Stimulated activated CD4-positive, alpha-beta T cell treated with anti-CD3 and anti-CD28 coated beads, Interleukin-15, amount 100 ng/mL, for 48 hours (primary cell): ENCODE measurements at regions not wholly inside any gene's neighbourhood (a gene's known extent, or its start where the extent isn't known, plus 50 kb on each side); places are given as distances from the start of the nearest gene placed in this dataset.
"Not testable (repeated sequence)": the region's sequence is repeated elsewhere in the genome, so short reads cannot be mapped to it uniquely, and the experiment has no call there.

ENCODE experiments used
- DNase-seq, 2 donors: peaks; one replicate each; pipeline ENCODE4 v3.0.0-alpha.2; 2020; ENCODE audit warnings: low read depth in 2 of 2

DNA sequence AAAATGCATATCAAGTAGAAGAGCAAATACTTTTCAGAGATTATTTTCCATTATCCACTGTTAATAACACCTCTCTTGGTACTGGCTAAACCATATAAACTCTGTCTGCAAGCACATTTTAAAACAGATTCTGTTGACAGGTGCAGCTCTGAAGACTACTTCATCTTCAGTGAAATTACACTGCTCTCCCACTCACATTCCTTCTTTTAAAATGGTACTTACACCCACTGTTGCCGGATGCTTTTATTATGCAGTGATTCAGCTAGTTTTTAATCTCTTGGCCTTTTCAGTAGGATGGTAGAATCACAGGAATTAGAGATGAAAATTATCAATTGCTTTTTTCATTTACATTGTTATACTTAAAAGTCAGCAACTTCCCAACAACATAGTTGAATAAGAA lies 381.6 kb downstream of the GASK1B start:
- DNase-seq = no peak

DNA sequence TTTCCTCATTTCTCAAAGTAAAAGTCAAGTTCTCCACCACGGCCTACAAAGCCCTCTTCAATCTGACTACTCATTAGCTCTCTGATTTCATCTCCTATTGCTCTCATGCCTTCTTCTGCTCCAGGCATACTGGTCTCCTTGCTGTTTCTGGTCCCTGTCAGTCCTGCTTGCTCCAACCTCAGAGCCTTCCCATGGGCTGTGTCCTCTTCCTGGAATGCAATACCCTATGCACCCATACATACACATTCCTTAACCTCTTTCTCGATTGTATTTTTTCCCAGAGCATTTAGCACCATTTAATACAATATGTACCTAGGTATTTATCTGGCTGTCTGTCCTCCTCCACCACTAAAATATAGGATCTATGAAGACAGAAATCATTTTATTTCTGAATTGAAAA lies 385.2 kb downstream of the GASK1B start:
- DNase-seq = no peak

DNA sequence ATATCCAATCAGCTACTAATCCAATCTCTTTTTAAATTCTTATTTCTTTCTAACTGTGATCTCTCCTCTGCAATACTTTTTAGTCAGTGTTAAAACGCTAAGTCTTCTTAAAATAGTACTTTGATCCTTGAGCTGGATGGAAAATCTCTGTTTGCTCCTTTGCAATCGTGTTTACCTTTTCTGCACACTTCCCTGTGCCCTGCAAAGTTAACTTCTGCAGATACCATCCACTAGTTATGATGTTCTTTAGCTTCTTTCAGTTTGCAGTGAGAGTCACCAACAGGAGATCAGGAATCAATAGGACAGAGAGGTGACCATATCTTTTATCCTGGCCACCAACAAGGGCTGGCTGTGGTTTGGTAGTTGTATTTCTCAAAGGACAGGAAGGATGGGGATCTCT lies 391.5 kb downstream of the GASK1B start:
- no peak for DNase-seq

DNA sequence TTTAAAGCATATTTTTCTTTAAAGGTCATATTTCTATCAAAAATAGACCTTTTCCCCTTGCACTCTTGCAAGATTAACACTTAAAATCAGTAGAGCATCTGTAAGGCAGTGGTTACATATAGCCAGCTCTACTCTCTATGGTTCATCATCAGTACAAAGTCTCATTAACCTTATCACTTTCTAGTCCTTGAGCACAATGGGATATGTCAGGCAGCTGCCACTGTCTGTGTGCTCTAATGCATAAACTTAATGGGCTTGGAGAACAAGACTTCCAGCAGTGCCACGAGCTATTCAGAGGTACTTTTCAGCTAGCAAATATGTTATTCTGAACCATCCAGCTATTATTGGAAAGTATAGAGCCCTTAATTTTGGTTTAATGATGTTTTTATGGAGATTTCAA lies 393.7 kb downstream of the GASK1B start:
- DNase-seq = no peak

DNA sequence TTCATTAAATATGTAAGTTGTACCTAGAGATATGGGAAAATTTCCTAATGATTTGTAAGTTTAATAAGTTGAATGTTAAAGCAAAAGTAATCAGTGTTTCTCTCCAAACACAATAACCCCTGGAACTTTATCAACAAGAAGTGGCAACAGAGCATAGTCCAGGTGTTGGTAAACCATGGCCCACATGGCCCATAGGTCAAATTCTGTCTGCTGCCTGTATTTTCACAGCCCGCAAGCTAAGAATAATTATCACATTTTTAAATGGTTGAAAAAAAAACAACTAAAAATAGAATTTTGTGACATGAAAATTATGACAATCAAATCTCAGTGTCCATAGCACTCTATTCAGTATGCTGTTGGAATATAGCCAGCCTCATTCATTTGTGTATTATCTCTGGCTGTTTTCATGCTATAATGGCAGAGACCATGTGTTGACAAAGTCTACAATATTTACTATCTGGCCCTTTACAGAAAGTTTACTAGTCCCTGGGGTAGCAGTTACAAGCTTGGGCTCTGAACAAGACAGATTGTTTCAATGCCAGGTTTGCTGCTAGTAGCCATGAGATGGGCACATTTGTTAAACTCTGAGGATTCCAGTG lies 395.8 kb downstream of the GASK1B start:
- DNase-seq = no peak

DNA sequence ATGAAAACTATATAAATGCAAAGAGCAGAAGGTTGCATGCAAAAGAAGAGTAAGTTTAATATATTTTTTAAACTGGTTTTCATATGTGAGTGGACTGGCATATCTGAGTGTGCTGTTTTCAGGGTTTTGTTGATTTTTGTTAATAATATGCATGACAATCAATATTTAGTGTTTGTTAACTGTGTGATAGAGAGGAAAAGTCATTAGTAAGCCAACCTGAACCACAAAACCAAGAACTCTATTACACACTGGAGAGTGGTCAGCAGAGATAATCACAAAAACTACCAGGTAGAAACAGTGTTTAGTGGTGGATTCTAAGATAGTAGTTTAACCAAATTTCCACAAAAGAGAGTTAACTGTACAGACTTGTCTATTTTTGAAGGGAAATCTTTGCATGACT lies 396.9 kb downstream of the GASK1B start:
- DNase-seq = no peak

DNA sequence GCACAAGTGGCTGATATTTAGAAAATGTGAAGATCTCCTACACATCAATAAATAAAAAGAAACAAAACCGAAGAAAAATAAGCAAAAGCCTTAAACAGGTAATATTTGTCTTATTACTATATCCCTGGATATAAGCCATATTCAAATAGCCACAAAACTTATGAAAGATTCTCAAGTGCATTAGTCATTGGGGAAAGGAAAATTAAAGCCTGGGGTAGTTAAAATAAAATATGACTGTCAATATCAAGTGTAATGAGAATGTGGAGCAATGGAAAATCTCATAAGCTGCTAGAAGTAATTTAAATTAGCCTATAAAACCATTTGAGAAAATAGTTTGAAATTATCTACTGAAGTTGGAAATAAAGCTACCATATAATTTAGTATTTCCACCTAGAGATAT lies 399.9 kb downstream of the GASK1B start:
- no peak for DNase-seq

DNA sequence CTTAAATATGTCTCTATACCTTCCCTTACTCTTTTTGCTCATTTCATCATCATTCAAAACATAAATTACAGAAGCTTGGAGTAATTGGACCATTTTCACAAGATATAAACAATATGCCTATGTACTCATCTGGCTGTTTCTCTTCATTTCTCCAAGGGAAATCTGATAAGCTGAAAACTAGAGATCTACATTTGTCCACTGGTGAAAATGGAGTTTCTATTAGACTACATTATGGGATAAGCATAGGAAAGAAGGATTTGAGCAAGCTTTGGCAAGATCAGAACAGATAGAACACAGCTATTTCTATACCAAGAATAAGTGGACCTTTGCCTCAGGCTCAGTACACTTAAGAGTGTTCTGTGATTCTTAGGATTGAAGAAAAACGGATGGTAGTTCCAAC lies 404.4 kb downstream of the GASK1B start:
- DNase-seq = no peak

DNA sequence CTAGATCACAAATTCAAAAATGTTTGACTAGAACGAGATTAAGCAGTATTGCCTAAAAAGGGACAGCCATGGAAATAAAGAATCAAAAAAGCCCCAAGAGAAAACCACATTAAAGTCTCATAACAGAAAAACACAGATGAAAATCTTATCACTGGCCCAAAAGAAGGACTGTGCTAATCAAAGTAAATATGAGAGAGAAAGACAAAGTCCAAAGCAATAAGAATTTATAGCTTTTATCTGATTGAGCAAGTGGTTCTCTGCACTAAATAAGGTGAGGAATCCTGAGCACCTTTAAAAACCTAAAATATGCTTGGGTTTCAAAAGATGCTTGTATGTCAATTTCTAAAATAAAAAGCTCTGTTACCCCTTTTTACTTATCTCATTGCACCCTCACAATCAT lies 409.3 kb downstream of the GASK1B start:
- DNase-seq = no peak

DNA sequence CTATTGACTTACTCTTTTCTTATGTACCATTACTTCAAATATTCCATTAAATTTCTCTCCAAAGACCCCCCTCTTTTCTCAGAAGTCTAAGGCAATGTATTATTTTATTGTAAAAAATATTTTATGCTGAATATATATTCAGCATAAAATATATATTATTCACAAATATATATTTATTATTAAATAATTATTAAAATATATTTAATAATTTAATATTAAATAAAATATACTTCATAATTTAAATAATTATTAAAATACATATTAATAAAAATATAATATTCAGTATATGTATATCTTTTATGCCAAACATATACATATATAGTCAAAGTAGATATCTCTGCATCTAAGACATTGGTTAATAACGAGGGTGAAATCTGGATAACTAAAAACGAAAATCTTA lies 418.4 kb downstream of the GASK1B start:
- no peak for DNase-seq

DNA sequence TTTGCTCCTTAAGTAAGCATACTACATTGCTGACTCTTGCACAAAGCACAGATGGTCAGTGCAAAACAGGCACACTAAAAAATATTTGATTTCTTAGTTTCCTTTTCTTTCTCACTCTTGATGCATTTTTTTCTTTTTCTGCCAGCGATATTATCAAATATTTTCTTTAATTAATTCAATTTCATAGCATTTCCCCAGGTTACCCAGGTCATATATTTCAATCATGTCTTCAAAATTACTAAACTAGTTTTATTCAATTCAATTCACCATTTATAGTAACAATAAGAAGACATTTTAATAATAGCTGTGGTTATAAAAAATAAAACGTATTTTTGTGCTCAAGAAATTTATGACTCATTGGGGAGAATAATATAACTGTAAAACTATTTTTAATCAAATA lies 421.2 kb downstream of the GASK1B start:
- no peak for DNase-seq

DNA sequence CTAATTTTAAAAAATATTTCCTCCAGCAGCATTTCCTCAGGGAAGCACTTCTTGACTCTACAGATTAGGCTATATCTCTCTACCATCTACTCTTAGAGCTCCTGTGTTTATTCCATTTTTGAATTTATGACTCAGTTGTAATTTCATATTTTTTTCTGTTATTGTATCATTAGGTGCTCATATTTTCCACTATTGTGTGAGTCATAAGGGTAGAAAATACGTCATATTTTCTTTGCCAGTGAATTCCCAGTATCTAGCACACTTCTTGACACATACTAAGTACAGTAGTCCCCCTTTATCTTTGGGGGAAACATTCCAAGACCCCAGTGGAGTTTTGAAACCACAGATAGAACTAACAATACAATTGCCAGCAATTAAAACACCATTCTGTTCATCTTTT lies 431.2 kb downstream of the GASK1B start:
- no peak for DNase-seq

DNA sequence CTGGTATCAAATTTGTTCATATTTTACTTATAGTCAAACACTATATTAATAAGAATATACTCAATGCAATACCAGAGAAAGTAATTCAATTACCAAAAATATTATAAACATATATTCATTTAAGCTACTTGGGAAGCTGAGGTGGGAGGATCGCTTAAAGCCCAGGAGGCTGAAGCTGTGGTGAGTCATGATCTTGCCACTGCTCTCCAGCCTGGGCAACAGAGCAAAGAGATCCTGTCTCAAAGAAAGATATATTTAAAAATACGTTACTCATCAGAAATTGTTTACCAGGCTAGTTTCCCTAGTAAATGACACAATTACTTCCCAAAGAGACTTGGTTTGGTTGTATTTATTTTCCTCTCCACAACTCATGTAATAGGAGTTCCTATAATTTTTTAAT lies 433.6 kb downstream of the GASK1B start:
- no peak for DNase-seq

DNA sequence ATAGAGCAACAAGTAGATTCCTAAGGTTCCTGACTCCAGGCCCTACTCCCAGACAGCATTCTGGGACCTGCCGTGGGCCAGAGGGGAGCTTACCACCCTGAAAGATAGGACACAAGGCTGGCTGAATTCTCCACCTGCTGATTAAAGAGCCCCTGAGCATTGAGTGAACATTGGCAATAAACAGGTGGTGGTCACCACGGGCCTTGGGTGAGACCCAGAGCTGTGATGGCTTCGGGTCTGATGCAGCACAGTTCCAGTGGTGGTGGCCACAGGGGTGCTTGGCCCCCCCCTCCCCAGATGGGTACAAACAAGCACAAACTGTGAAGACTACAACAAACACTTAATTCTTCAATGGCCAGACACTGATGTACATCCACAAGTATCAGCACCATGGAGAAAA lies 444.6 kb downstream of the GASK1B start:
- DNase-seq = no peak

DNA sequence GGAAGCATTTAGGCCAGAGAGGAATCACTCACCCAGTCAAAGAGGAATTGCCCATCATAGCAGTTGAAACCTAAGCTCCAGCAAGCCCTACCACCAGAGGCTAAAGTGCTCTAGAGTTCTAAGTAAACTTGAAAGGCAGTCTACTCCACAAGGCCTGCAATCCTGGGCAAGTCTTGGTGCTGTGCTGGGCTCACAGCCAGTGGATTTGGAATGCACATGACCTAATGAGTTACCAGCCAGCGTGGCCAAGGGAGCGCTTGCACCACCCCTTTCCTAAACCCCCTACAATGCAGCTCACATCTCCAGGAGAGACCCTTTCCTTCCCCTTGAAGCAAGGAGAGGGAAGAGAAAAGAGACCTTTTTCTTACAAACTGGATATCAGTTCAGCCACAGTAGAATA lies 445.7 kb downstream of the GASK1B start:
- no peak for DNase-seq

DNA sequence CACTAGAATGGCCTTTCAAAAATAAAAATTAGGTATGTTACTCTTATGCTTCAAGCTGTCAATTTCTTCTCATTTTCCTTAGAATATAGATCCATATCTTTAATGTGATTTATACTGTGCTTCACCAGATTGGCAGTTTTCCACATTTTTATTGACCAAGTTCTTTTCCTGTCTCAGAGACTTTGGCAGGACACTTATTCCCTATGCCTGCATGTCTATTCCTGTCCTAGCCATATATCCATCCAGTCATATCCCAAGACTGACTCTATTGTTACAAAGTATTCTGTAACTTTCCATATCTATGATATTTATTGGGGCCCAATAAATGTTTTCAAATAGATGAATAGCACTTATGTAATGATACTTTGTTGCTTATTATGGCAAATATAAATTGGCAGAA lies 450.7 kb downstream of the GASK1B start:
- no peak for DNase-seq

DNA sequence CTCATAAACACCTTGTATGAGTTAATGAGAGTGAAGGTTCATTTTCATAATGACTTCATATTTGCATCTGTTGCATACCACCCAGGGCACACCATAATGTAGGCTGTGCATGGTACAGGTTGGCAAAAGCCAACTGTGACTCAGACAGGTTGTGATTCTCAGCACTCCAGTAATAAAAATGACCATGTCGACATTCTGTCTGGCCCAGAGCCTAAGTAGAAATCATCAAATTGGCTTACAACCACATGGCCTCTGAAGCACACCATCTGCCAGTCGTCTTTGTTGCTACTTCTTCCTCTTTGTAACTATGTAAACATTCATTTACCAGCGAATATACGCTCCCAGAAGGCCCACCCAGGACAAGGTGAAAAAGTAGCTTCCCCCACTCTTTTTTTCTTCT lies 459.5 kb downstream of the GASK1B start:
- no peak for DNase-seq

DNA sequence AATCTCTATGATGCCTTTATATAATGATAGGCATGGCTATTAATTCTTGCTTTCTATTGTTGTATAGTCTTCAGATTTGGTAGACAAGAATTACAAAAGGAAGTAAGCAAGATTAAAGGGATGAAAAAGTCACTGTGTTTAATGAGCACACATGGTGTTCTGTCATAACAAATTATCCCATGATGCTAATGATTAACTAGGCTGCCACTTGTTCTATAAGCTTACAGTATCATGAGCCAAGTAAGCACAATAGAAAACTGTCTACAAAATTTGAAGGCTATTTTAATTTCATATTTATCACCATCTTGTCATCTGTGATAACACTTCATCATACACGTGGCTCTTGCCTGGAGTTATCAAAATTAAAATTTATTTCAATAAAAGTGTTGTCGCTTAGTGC lies 466.7 kb downstream of the GASK1B start:
- DNase-seq = no peak

DNA sequence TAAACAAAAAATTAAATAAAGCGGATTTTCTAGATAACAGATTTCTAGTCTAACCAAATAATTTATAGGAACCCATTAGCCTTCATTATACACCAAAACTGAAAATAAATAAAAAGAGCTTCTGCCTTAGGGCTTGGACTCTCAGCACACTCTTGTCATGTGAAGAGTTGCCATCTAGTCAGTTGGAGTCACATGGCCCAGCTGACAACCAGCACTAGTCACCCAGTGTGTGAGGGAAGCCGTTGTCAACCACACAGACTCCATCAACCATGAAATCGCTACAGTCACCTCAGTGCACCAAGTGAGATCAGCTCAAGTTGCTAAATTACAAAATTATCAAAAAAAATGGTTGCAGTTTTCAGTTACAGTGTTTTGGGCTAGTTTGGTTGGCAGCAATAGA lies 470.0 kb downstream of the GASK1B start:
- no peak for DNase-seq

DNA sequence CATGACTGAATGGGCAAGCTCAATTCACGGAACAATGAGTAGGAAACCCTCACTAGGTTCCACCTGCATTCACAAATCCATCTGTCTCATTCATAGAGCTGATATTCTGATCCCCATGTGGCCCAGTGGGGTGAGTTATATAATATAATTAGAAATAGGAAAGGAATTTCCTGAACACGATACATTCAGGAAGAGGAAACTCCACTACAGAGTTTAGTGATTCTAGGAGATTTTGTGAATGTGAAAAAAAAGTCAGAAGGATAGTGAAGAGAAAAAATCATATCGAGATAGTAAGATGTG lies 471.2 kb downstream of the GASK1B start:
- no peak for DNase-seq

DNA sequence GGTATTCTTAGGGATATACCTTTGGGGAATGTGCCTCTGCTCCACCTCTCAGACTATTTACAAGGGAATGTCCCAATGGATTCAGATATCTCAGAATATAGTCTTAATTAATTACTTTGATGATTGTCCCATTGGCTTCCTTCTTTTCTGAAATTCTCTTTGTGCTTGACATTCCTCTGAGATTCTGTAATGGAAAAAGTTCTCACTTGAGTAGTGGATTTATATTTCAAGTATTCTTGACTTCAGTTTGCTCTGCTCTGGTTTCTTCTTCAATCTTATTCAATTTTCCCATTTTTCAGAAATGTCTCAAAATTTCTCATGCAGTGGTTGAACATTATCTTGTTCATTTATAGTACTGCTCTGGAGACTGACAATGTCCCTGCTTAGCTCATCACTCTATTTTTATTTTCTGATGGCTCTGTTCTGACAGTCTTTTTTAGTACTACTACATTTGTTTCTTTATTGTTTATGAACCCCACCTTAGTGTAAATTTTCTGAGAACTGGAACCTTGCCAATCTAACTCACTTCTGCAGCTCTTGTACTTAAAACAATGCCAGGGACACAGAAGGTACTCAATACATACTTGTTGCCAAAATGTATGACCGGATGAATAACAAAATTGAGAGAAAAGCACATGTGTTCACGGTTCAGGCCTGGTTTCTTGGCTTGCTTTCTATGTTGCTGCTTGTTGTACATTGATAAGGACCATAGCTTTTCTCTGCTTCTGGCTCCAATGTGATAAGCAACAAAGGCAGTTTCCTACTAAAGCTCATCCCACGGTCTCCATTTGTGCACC lies 471.7 kb downstream of the GASK1B start:
- DNase-seq = no peak

DNA sequence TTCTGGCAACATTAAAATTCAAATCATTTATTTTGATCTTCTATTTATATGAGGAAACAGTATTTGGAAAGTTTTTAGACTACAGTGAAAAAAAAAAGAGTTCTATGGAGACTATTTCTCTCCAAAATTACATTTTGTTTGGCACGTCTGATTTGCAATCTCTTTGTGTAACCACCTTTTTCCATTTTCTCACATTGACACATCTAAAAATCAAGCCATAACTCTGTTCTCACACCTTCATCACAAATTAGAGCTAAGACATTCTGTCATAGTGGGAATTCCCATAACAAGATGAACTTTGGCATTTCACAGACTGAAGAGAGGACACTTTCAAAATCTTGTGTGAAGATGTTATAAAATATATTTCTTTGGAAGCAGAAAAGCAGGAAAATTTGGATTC lies 468.9 kb downstream of the GRIA2 start:
- no peak for DNase-seq

DNA sequence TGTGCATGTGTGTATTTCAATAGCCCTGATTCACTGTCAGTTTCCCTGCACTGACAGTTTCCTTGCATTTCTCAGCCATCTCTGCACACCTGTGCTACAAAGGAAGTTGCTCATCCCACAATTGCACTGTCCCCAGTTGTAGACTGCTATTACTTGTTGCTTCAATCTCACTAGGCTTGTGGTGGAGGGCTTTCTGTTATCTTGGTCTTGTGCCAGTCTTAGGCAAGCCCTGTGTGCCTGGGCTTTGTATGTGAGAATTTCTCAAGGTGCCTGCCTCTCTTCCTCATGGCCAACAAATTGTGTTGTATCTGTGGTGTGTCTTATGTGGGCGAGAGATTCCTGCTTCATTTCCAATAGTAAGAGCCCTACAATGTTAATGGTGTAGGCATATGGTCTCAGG lies 467.4 kb downstream of the GRIA2 start:
- no peak for DNase-seq

DNA sequence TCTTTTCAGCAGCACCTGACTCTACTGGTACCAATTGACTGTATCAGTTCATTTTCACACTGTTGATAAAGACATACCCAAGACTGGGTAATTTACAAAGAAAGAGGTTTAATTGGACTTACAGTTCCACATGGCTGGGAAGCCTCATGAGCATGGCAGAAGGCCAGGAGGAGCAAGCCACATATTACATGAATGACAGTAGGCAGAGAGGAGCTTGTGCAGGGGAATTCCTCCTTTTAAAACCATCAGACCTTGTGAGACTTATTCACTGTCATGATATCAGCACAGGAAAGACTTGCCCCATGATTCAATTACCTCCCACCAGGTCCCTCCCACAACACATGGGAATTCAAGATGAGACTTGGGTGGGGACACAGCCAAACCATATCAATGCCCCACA lies 458.8 kb downstream of the GRIA2 start:
- not testable (repeated sequence) for DNase-seq
